ENCODE measurements at regions not wholly inside any gene's neighbourhood (a gene's known extent, or its start where the extent isn't known, plus 50 kb on each side); places are given as distances from the start of the nearest gene placed in this dataset.
"Not testable (repeated sequence)": the region's sequence is repeated elsewhere in the genome, so short reads cannot be mapped to it uniquely, and the experiment has no call there.

DNA sequence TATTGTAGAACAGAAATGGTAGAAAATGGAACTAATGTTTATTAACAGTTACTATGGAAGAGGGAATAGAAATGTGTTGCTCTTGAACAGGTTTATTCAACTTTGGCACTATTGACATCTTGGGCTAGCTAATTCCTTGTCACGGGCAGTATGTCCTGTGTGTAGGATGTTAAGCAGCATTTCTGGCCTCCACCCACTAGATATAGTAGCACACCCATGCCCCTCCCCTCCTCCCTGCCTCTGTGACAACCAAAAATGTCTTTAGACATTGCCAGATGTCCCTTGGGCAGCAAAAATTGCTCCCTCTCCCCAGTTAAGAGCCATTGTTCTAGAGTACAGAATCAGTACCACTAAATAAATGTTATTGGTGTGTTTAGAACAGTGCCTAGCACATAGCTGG lies 91.4 kb upstream of the TPTE start:
- Histone ChIP-seq H3K4me2 (replicated peaks; ENCODE audit: extremely low read depth, low read length, poor library complexity, severe bottlenecking) (no peak overlapping the region), H3K4me1 (ENCODE audit: control insufficient read depth in 1 of 2, insufficient read depth in 2 of 2, low read length in 2 of 2) (no peaks in the 10 kb centered on the region), H3K36me3 (replicated peaks in 1 of 2; ENCODE audit: control insufficient read depth in 1 of 2, insufficient read depth in 2 of 2, low read length in 2 of 2) (no peaks in the 10 kb centered on the region), H3K4me3 (replicated peaks in 1 of 3; ENCODE audit: low read depth in 2 of 3, low read length in 3 of 3) (no peak overlapping the region), H2AFZ (ENCODE audit: insufficient read depth, low read depth, low read length, poor library complexity, severe bottlenecking) (no peak overlapping the region), H3K79me2 (ENCODE audit: insufficient read depth, low read length) (no peaks in the 10 kb centered on the region), H3K27me3 (ENCODE audit: control insufficient read depth in 2 of 2, insufficient read depth in 2 of 2, low read length in 2 of 2) (no peaks in the 10 kb centered on the region), H3K9me3 (replicated peaks in 1 of 2; ENCODE audit: control insufficient read depth in 1 of 2, insufficient read depth in 1 of 2, low read length in 2 of 2) (peaks cover 45 to 74% of the 10 kb centered on the region in 2 donors), H3K9ac (ENCODE audit: insufficient read depth, low read length, poor library complexity, severe bottlenecking) (no peak overlapping the region), H3K27ac (ENCODE audit: low read depth in 1 of 2, low read length in 2 of 2) (no peak overlapping the region), H4K20me1 (ENCODE audit: insufficient read depth, low read length) (no peaks in the 10 kb centered on the region)
- Mint-ChIP-seq H3K4me3 (no peak overlapping the region), H3K27me3 (ENCODE audit: low read depth in 3 of 3) (no peaks in the 10 kb centered on the region), H3K36me3 (no peaks in the 10 kb centered on the region), H3K27ac (no peak overlapping the region), H3K4me1 (no peaks in the 10 kb centered on the region), H3K9me3 (peaks cover 3 to 4% (median 4%) of the 10 kb centered on the region in 7 donors)
- intact Hi-C loops (cut with micrococcal nuclease): loop anchor here in 1 of 2 donors (2.0 kb wide), 1 partner anchor 13 kb away; no protein-coding TSS in a partner anchor
- 67% methylated on average over 1 of the region's 1 CpG for WGBS (ENCODE audit: insufficient coverage)
- TF ChIP-seq, protein P1, sequence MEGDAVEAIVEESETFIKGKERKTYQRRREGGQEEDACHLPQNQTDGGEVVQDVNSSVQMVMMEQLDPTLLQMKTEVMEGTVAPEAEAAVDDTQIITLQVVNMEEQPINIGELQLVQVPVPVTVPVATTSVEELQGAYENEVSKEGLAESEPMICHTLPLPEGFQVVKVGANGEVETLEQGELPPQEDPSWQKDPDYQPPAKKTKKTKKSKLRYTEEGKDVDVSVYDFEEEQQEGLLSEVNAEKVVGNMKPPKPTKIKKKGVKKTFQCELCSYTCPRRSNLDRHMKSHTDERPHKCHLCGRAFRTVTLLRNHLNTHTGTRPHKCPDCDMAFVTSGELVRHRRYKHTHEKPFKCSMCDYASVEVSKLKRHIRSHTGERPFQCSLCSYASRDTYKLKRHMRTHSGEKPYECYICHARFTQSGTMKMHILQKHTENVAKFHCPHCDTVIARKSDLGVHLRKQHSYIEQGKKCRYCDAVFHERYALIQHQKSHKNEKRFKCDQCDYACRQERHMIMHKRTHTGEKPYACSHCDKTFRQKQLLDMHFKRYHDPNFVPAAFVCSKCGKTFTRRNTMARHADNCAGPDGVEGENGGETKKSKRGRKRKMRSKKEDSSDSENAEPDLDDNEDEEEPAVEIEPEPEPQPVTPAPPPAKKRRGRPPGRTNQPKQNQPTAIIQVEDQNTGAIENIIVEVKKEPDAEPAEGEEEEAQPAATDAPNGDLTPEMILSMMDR (IDR thresholded peaks at IDR 0.05): no peak
- DNase-seq: no peak

DNA sequence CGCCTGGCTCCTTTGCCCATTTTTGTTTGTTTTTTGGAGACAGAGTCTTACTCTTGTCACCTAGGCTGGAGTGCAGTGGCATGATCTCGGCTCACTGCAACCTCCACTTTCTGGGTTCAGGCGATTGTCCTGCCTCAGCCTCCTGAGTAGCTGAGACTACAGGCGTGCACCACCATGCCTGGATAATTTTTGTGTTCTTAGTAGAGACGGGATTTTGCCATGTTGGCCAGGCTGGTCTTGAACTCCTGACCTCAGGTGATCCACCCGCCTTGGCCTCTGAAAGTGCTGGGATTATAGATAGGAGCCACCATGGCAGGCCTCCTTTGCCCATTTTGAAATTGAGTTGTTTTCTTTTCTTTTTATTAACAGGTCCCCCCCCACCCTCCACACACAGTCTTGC lies 89.4 kb upstream of the TPTE start:
- not testable (repeated sequence) for H3K4me3 Mint-ChIP-seq; H4K20me1 ChIP-seq (ENCODE audit: insufficient read depth, low read length); H3K4me3 ChIP-seq (replicated peaks in 1 of 3; ENCODE audit: low read depth in 2 of 3, low read length in 3 of 3); H3K36me3 Mint-ChIP-seq; H3K27me3 Mint-ChIP-seq (ENCODE audit: low read depth in 3 of 3); H3K27ac Mint-ChIP-seq; H3K9me3 Mint-ChIP-seq; H3K4me2 ChIP-seq (replicated peaks; ENCODE audit: extremely low read depth, low read length, poor library complexity, severe bottlenecking); H3K27me3 ChIP-seq (ENCODE audit: control insufficient read depth in 2 of 2, insufficient read depth in 2 of 2, low read length in 2 of 2); H3K79me2 ChIP-seq (ENCODE audit: insufficient read depth, low read length); DNase-seq; H3K4me1 Mint-ChIP-seq; H3K9ac ChIP-seq (ENCODE audit: insufficient read depth, low read length, poor library complexity, severe bottlenecking); H3K36me3 ChIP-seq (replicated peaks in 1 of 2; ENCODE audit: control insufficient read depth in 1 of 2, insufficient read depth in 2 of 2, low read length in 2 of 2); H3K4me1 ChIP-seq (ENCODE audit: control insufficient read depth in 1 of 2, insufficient read depth in 2 of 2, low read length in 2 of 2); H3K27ac ChIP-seq (ENCODE audit: low read depth in 1 of 2, low read length in 2 of 2); H2AFZ ChIP-seq (ENCODE audit: insufficient read depth, low read depth, low read length, poor library complexity, severe bottlenecking)
- 65% methylated on average over 6 of the region's 6 CpGs for WGBS (ENCODE audit: insufficient coverage)
- H3K9me3 ChIP-seq (replicated peaks in 1 of 2; ENCODE audit: control insufficient read depth in 1 of 2, insufficient read depth in 1 of 2, low read length in 2 of 2): peaks cover 32 to 61% of the 10 kb centered on the region in 2 donors
- intact Hi-C loops (cut with micrococcal nuclease): loop anchor here in 1 of 2 donors (2.0 kb wide), 1 partner anchor 15 kb away; no protein-coding TSS in a partner anchor

DNA sequence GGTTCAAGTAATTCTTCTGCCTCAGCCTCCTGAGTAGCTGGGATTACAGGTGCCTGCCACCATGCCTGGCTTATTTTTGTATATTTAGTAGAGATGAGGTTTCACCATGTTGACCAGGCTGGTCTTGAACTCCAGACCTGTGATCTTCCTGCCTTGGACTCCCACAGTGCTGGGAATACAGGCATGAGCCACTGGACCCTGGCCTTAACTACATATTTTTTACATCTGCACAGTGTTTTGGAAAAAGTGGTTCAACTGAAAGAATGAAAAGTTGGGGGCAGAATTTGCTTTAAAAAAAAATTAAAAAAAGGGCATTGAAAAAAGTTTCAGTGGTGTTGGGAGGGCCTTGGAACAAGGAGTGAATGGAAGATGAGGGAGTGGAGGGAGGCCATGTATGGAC lies 88.9 kb upstream of the TPTE start:
- H3K9me3 Mint-ChIP-seq; DNase-seq; H2AFZ ChIP-seq (ENCODE audit: insufficient read depth, low read depth, low read length, poor library complexity, severe bottlenecking); H3K4me1 ChIP-seq (ENCODE audit: control insufficient read depth in 1 of 2, insufficient read depth in 2 of 2, low read length in 2 of 2); H3K4me3 Mint-ChIP-seq; H3K4me3 ChIP-seq (replicated peaks in 1 of 3; ENCODE audit: low read depth in 2 of 3, low read length in 3 of 3); intact Hi-C loops (cut with micrococcal nuclease); H3K4me2 ChIP-seq (replicated peaks; ENCODE audit: extremely low read depth, low read length, poor library complexity, severe bottlenecking); H3K36me3 Mint-ChIP-seq; H3K79me2 ChIP-seq (ENCODE audit: insufficient read depth, low read length); H3K36me3 ChIP-seq (replicated peaks in 1 of 2; ENCODE audit: control insufficient read depth in 1 of 2, insufficient read depth in 2 of 2, low read length in 2 of 2); H3K27me3 ChIP-seq (ENCODE audit: control insufficient read depth in 2 of 2, insufficient read depth in 2 of 2, low read length in 2 of 2); H4K20me1 ChIP-seq (ENCODE audit: insufficient read depth, low read length); H3K27ac ChIP-seq (ENCODE audit: low read depth in 1 of 2, low read length in 2 of 2); H3K9ac ChIP-seq (ENCODE audit: insufficient read depth, low read length, poor library complexity, severe bottlenecking); H3K4me1 Mint-ChIP-seq; H3K27ac Mint-ChIP-seq; H3K27me3 Mint-ChIP-seq (ENCODE audit: low read depth in 3 of 3): not testable (repeated sequence)
- H3K9me3 ChIP-seq (replicated peaks in 1 of 2; ENCODE audit: control insufficient read depth in 1 of 2, insufficient read depth in 1 of 2, low read length in 2 of 2): peaks cover 31 to 59% of the 10 kb centered on the region in 2 donors

DNA sequence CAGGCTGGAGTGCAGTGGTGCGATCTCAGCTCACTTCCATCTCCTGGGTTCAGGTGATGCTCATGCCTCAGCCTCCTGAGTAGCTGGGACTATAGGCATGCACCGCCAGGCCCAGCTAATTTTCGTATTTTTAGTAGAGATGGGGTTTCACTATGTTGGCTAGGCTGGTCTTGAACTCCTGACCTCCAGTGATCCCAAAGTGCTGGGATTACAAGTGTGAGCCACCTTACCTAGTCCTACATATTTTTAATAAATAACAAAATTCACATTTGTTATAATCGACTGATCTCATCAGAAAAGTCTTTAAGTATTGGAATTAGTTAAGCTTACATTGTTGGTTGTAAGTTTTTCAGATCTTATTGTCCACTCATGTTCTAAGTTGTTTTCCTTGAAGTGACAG lies 83.4 kb upstream of the TPTE start:
- H3K27me3 ChIP-seq (ENCODE audit: control insufficient read depth in 2 of 2, insufficient read depth in 2 of 2, low read length in 2 of 2); H3K4me2 ChIP-seq (replicated peaks; ENCODE audit: extremely low read depth, low read length, poor library complexity, severe bottlenecking); H3K36me3 Mint-ChIP-seq; H3K36me3 ChIP-seq (replicated peaks in 1 of 2; ENCODE audit: control insufficient read depth in 1 of 2, insufficient read depth in 2 of 2, low read length in 2 of 2); H3K4me1 ChIP-seq (ENCODE audit: control insufficient read depth in 1 of 2, insufficient read depth in 2 of 2, low read length in 2 of 2); H3K4me3 ChIP-seq (replicated peaks in 1 of 3; ENCODE audit: low read depth in 2 of 3, low read length in 3 of 3); DNase-seq; H3K27ac Mint-ChIP-seq; H3K79me2 ChIP-seq (ENCODE audit: insufficient read depth, low read length); H3K4me1 Mint-ChIP-seq; H3K9ac ChIP-seq (ENCODE audit: insufficient read depth, low read length, poor library complexity, severe bottlenecking); H3K4me3 Mint-ChIP-seq; H4K20me1 ChIP-seq (ENCODE audit: insufficient read depth, low read length); H3K27ac ChIP-seq (ENCODE audit: low read depth in 1 of 2, low read length in 2 of 2); intact Hi-C loops (cut with micrococcal nuclease); H3K27me3 Mint-ChIP-seq (ENCODE audit: low read depth in 3 of 3); H2AFZ ChIP-seq (ENCODE audit: insufficient read depth, low read depth, low read length, poor library complexity, severe bottlenecking): not testable (repeated sequence)
- peaks cover 3 to 10% (median 7%) of the 10 kb centered on the region in 7 donors for H3K9me3 Mint-ChIP-seq
- 46% methylated on average over 3 of the region's 4 CpGs for WGBS (ENCODE audit: insufficient coverage)
- H3K9me3 ChIP-seq (replicated peaks in 1 of 2; ENCODE audit: control insufficient read depth in 1 of 2, insufficient read depth in 1 of 2, low read length in 2 of 2): peaks cover 29 to 41% of the 10 kb centered on the region in 2 donors
